Endothelial cell (in vitro differentiated cells): ENCODE measurements at regions not wholly inside any gene's neighbourhood (a gene's known extent, or its start where the extent isn't known, plus 50 kb on each side); places are given as distances from the start of the nearest gene placed in this dataset.

Experiments used
- DNase-seq: peaks from one replicate; pipeline ENCODE4 v3.0.0; 2021; ENCODE audit warnings: low spot score
- H3K27ac Mint-ChIP-seq: one replicate; pipeline ENCODE4 v1.8.0; 2021; ENCODE audit warnings: mixed read lengths, inconsistent platforms; ENCODE audit not compliant: unreplicated experiment
- H3K27me3 Mint-ChIP-seq: one replicate; pipeline ENCODE4 v1.8.0; 2021; ENCODE audit warnings: mild to moderate bottlenecking, moderate library complexity, mixed read lengths, inconsistent platforms; ENCODE audit not compliant: unreplicated experiment
- H3K36me3 Mint-ChIP-seq: one replicate; pipeline ENCODE4 v1.8.0; 2021; ENCODE audit warnings: mild to moderate bottlenecking, low read depth, mixed read lengths, inconsistent platforms; ENCODE audit not compliant: unreplicated experiment
- H3K4me1 Mint-ChIP-seq: one replicate; pipeline ENCODE4 v1.8.0; 2021; ENCODE audit warnings: mild to moderate bottlenecking, mixed read lengths, inconsistent platforms; ENCODE audit not compliant: unreplicated experiment
- H3K4me3 Mint-ChIP-seq: one replicate; pipeline ENCODE4 v1.8.0; 2021; ENCODE audit warnings: mild to moderate bottlenecking, mixed read lengths, inconsistent platforms; ENCODE audit not compliant: unreplicated experiment
- H3K9me3 Mint-ChIP-seq: one replicate; pipeline ENCODE4 v1.8.0; 2021; ENCODE audit warnings: mixed read lengths, inconsistent platforms; ENCODE audit not compliant: unreplicated experiment
- TF ChIP-seq, protein P1 (sequence below): fragments of 200-600 bp; sonication (generic); IDR thresholded peaks from one replicate; pipeline ENCODE4 v1.5.0; 2021; ENCODE audit warnings: antibody characterized with exemption; ENCODE audit not compliant: unreplicated experiment

DNA sequence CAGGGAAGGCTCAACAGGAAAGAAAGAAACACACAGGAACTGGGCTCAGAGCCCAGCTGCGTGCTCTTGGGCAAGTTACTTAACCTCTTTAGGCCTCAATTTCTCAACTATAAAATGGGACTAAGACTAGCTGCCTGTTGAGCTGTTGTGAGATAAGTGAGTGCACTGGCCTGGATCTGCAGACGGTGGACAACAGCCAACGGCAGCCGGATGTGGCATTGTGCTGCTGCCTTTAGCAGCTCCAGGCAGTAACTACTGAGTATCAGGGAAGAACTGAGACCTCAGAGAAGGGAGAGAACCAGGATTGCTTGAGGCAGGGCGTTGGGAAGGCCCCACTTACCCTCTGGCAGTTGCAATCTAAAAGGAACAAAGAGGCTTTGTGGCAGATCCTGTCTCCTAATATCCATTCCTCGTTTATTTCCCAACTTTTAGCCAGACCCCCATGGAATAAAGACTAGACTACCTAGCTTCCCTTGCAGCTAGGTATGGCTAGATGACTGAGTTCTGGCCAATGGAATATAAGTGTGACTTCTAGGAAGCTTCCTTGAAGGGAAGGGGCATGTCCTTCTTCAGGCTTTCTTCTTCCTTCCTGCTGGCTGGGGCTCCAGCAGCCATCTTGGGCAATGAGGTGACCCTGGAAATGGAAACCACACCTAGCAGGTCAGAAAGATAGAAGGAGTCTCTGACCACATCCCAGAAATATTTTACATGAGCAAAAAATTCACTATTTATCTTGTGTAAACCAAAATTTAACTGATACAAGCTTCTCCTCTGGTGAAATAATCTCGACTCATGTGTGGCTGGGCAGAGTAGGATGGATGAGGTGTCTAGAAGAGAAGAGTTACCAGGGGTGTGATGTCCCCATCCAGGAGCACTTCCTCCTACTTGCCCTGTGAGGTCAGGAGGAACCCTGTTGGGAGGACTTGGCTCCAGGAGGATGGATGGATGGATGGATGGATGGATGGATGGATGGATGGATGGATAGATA is 67.6 kb downstream of the MRPL14 start:
- no peak for DNase-seq
- no peaks in the 10 kb centered on the region for H3K9me3 Mint-ChIP-seq

DNA sequence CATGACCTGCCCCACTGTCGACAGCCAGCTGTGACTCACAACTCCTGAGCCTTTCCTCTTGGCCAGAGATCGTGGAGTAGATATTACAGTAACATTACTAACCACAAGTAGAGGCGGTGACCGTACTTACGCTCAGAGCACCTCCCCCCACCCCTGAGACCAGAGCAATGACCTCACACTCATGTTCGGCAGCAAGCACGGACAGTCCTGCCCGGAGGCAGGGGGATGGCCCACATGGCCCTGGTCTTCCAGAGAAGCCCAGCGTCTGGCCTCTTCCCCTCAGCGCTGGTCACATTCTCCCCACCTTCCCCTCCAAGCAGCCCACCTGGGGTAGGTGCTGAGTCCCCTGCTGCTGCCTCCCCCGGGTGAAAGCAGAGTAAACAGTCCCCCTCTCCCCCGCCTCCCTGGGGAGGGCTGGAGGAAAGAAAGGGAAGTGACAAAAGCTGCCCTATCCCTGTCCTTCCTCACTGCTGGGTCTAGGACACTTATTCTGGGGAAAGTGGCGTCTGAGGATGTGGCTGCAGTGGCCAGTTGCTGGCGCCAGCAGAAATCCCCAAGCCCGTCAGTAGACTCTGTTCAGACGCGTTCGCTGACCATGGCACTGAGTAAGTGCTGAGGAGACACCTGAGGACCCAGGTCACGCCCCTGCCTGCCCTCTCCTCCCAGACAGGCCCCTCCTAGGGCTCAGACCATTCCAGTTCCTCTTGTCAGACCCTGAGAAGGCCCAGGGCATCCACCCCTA is 68.5 kb downstream of the MRPL14 start:
- TF ChIP-seq, protein P1, sequence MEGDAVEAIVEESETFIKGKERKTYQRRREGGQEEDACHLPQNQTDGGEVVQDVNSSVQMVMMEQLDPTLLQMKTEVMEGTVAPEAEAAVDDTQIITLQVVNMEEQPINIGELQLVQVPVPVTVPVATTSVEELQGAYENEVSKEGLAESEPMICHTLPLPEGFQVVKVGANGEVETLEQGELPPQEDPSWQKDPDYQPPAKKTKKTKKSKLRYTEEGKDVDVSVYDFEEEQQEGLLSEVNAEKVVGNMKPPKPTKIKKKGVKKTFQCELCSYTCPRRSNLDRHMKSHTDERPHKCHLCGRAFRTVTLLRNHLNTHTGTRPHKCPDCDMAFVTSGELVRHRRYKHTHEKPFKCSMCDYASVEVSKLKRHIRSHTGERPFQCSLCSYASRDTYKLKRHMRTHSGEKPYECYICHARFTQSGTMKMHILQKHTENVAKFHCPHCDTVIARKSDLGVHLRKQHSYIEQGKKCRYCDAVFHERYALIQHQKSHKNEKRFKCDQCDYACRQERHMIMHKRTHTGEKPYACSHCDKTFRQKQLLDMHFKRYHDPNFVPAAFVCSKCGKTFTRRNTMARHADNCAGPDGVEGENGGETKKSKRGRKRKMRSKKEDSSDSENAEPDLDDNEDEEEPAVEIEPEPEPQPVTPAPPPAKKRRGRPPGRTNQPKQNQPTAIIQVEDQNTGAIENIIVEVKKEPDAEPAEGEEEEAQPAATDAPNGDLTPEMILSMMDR, result no peak
- Mint-ChIP-seq H3K4me1 (peaks cover 20% of the 10 kb centered on the region), H3K27ac (no peak overlapping the region), H3K36me3 (no peaks in the 10 kb centered on the region), H3K4me3 (no peak overlapping the region), H3K9me3 (no peaks in the 10 kb centered on the region), H3K27me3 (peaks cover 17% of the 10 kb centered on the region)
- DNase-seq, result no peak

More for the DNA sequence above, 67.6 kb downstream of the MRPL14 start:
- Mint-ChIP-seq H3K27ac (peak overlapping the region; percentile 19), H3K4me1 (peaks cover 20% of the 10 kb centered on the region), H3K36me3 (no peaks in the 10 kb centered on the region), H3K27me3 (peaks cover 18% of the 10 kb centered on the region), H3K4me3 (peak overlapping the region; percentile 19)
- TF ChIP-seq, protein P1, result no peak

DNA sequence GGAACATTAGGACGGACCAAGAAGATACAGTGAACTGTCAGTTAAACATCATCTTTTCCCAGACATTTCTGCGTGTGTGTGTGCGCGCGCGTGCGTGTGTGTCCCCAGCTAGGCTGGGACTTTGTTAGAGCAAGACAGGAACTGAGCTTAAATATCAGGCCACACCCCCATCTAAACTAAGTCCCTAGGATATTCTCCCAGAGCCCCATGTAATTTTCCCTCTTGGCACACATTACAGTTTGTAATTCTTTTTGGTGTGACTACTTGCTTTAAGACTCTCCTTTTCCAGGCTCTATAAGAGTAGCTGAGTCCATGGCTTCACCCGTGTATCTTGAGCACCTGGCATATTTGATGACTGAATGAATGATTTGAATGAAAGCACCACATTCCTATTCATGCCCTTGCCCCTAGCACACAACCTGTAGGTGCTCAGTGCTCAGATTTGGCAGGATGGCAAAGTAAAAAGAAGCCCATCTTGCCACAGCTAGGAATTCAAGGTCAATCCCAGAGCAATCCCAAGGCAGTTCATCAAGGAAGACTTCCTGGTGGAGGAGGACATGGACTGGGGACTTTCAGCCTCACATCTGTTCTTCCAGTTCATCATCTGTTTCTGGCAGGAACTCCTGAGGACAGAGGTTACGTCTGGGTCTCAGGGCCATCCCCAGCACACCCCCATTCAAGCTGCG is 69.2 kb downstream of the MRPL14 start:
- no peaks in the 10 kb centered on the region for H3K9me3 Mint-ChIP-seq
- peaks cover 25% of the 10 kb centered on the region for H3K4me1 Mint-ChIP-seq
- no peak overlapping the region for H3K4me3 Mint-ChIP-seq
- no peaks in the 10 kb centered on the region for H3K36me3 Mint-ChIP-seq
- no peak overlapping the region for H3K27ac Mint-ChIP-seq
- peaks cover 18% of the 10 kb centered on the region for H3K27me3 Mint-ChIP-seq
- no peak for DNase-seq
- TF ChIP-seq, protein P1, result no peak

DNA sequence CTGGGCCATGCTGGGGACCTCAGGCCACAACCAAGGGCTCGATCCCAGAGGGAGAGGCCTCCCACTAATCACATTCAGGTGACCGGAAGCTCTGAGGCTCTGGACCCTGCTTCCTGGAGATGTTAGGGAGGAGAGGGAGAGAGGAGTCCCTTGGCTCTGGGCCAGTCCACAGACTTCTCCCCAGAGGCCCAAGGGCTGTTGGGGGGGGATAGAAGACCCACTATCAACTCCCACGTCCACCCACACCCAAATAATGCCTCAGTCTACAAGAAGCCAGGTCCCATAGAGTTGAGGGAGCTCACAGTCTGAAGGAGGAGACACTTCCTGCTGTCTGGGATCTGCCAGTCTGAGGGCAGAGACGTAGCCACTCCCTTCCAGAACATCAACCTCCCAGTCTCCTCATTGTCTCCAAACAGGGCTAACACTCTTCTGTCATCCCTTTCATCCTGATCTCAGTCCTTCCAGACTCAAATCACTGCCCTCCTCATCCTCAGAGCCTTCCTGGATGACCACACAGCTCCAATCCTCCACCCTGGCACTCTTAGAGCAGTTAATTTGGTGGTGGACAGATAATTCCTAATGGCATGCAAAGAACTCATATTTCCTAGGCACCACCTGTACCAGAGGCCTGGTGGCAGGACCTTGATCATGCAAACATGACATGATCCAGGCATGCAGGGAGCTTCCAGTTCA is 69.9 kb downstream of the MRPL14 start:
- Mint-ChIP-seq H3K27ac (peak overlapping the region; percentile 42), H3K9me3 (no peaks in the 10 kb centered on the region), H3K36me3 (no peaks in the 10 kb centered on the region), H3K27me3 (peaks cover 18% of the 10 kb centered on the region), H3K4me3 (no peak overlapping the region), H3K4me1 (peaks cover 29% of the 10 kb centered on the region)
- DNase-seq, result no peak
- TF ChIP-seq, protein P1, result no peak
